Stimulated activated CD4-positive, alpha-beta T cell treated with anti-CD3 and anti-CD28 coated beads, Interleukin-15, amount 100 ng/mL, for 24 hours (primary cell): ENCODE measurements at regions not wholly inside any gene's neighbourhood (a gene's known extent, or its start where the extent isn't known, plus 50 kb on each side); places are given as distances from the start of the nearest gene placed in this dataset.
"Not testable (repeated sequence)": the region's sequence is repeated elsewhere in the genome, so short reads cannot be mapped to it uniquely, and the experiment has no call there.

ENCODE experiments used
- DNase-seq: peaks from one replicate; pipeline ENCODE4 v3.0.0-alpha.2; 2020

- DNase-seq, result no peak
Measured at GRCh38 chr13:83453300-83453699, 429.0 kb downstream of the SLITRK1 start.

- no peak for DNase-seq
Measured at GRCh38 chr13:83452292-83452950, 429.9 kb downstream of the SLITRK1 start.

- no peak for DNase-seq
Measured at GRCh38 chr13:83450591-83450990, 431.7 kb downstream of the SLITRK1 start.

GRCh38 chr13:83449668-83450395, 432.4 kb downstream of the SLITRK1 start:
- DNase-seq, result no peak

GRCh38 chr13:83440465-83440864, 441.8 kb downstream of the SLITRK1 start:
- no peak for DNase-seq

GRCh38 chr13:83439464-83439863, 442.8 kb downstream of the SLITRK1 start:
- not testable (repeated sequence) for DNase-seq

GRCh38 chr13:83423861-83424260, 458.4 kb downstream of the SLITRK1 start:
- DNase-seq, result no peak

- no peak for DNase-seq
Measured at GRCh38 chr13:83423381-83423780, 458.9 kb downstream of the SLITRK1 start.

- DNase-seq, result no peak
Measured at GRCh38 chr13:83414393-83414792, 467.9 kb downstream of the SLITRK1 start.

- DNase-seq, result no peak
Measured at GRCh38 chr13:83386609-83387008, 495.7 kb downstream of the SLITRK1 start.

GRCh38 chr13:83378908-83379307, 503.4 kb downstream of the SLITRK1 start:
- no peak for DNase-seq

- no peak for DNase-seq
Measured at GRCh38 chr13:83377491-83377890, 504.8 kb downstream of the SLITRK1 start.

- DNase-seq, result no peak
Measured at GRCh38 chr13:83372786-83373185, 509.5 kb downstream of the SLITRK1 start.

GRCh38 chr13:83365723-83366122, 516.6 kb downstream of the SLITRK1 start:
- DNase-seq, result no peak

- DNase-seq, result no peak
Measured at GRCh38 chr13:83355041-83355440, 527.2 kb downstream of the SLITRK1 start.

- DNase-seq, result no peak
Measured at GRCh38 chr13:83352391-83352790, 529.9 kb downstream of the SLITRK1 start.

GRCh38 chr13:83350569-83350968, 531.7 kb downstream of the SLITRK1 start:
- no peak for DNase-seq

GRCh38 chr13:83344518-83344917, 537.8 kb downstream of the SLITRK1 start:
- DNase-seq, result no peak

GRCh38 chr13:83340170-83340569, 542.1 kb downstream of the SLITRK1 start:
- DNase-seq, result no peak

GRCh38 chr13:83333614-83334388, 548.5 kb downstream of the SLITRK1 start:
- DNase-seq, result no peak

GRCh38 chr13:83332751-83333150, 549.5 kb downstream of the SLITRK1 start:
- no peak for DNase-seq

GRCh38 chr13:83327091-83327490, 555.2 kb downstream of the SLITRK1 start:
- DNase-seq, result no peak

- DNase-seq, result no peak
Measured at GRCh38 chr13:83325125-83325853, 557.0 kb downstream of the SLITRK1 start.
